A549 (cell line): ENCODE measurements at regions not wholly inside any gene's neighbourhood (a gene's known extent, or its start where the extent isn't known, plus 50 kb on each side); places are given as distances from the start of the nearest gene placed in this dataset.

Experiments
- CBX8 ChIP-seq: fragments of 200-600 bp; sonication (generic); IDR thresholded peaks from 2 replicates; pipeline ENCODE4 v1.6.1; 2016
- CHD2 ChIP-seq: fragments of 150-350 bp; IDR thresholded peaks from 2 replicates; pipeline ENCODE4 v1.6.1; 2014; ENCODE audit warnings: low read length; ENCODE audit not compliant: partially characterized antibody
- CTCF ChIP-seq: fragments of >200 bp; sonication (Bioruptor Twin); formaldehyde crosslinking; IDR thresholded peaks from 3 replicates; pipeline ENCODE4 v1.5.1; 2016
- MAZ ChIP-seq: fragments of 150-350 bp; IDR thresholded peaks from 2 replicates; pipeline ENCODE4 v1.6.1; 2014; ENCODE audit warnings: antibody characterized with exemption, low read depth, low read length, borderline replicate concordance
- PBX3 ChIP-seq: IDR thresholded peaks from 2 replicates; pipeline ENCODE4 v1.6.1; 2012
- POLR2A ChIP-seq: IDR thresholded peaks from 2 replicates; pipeline ENCODE4 v1.6.1; 2012; ENCODE audit warnings: mild to moderate bottlenecking, low read length
- RCOR1 ChIP-seq: fragments of 150-350 bp; IDR thresholded peaks from 2 replicates; pipeline ENCODE4 v1.6.1; 2014; ENCODE audit warnings: antibody characterized with exemption, low read length, low read depth
- REST ChIP-seq: fragments of 200-600 bp; sonication (generic); IDR thresholded peaks from 2 replicates; pipeline ENCODE4 v1.6.1; 2016; ENCODE audit warnings: antibody characterized with exemption, mild to moderate bottlenecking, moderate library complexity
- RFX5 ChIP-seq: fragments of 450-650 bp; IDR thresholded peaks from 2 replicates; pipeline ENCODE4 v1.7.1; 2014; ENCODE audit warnings: antibody characterized with exemption, mild to moderate bottlenecking, moderate library complexity
- SREBF2 ChIP-seq: fragments of 450-650 bp; IDR thresholded peaks from 2 replicates; pipeline ENCODE4 v1.6.1; 2014; ENCODE audit warnings: mild to moderate bottlenecking, moderate library complexity
- USF2 ChIP-seq: fragments of 450-650 bp; IDR thresholded peaks from 2 replicates; pipeline ENCODE4 v1.6.1; 2014; ENCODE audit warnings: antibody characterized with exemption
- TF ChIP-seq, protein P1 (sequence below): IDR thresholded peaks from 2 replicates; pipeline ENCODE4 v1.6.1; 2012

DNA sequence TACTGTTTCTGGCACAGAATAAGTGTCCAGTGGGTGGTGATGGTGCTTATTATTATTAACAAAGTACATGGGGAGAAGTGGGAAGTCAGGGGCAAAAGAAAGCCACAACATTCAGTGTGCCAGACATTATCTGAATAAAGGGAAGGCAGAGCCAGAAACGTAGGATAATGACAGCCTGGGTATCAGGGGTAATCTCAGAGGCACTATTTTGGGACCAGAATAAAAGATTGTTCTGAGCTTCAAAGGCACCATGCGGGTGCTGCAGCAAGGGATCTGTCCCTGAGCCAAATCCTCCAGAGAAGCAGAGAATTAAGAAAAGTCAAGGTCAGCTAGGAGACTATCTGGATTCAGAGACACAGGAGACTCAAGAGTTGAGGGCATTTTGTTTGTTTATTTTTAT lies 328.8 kb upstream of the GATB start:
- TF ChIP-seq USF2 = no peak
- TF ChIP-seq RFX5 = no peak
- TF ChIP-seq, protein P1, sequence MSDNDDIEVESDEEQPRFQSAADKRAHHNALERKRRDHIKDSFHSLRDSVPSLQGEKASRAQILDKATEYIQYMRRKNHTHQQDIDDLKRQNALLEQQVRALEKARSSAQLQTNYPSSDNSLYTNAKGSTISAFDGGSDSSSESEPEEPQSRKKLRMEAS = no peak
- TF ChIP-seq MAZ = no peak
- TF ChIP-seq CTCF = no peak
- TF ChIP-seq RCOR1 = no peak
- TF ChIP-seq CHD2 = no peak
- no peak for TF ChIP-seq PBX3
- TF ChIP-seq CBX8 = no peak
- TF ChIP-seq REST = no peak
- TF ChIP-seq SREBF2 = no peak
- TF ChIP-seq POLR2A = no peak
